CD4-positive, alpha-beta T cell (primary cell): ENCODE measurements at regions not wholly inside any gene's neighbourhood (a gene's known extent, or its start where the extent isn't known, plus 50 kb on each side); places are given as distances from the start of the nearest gene placed in this dataset.

Experiments used
- ATAC-seq: fragments of 200-7000 bp; cut with Tn5 transposase; one replicate; pipeline ENCODE4 v1.10.0; 2022; ENCODE audit warnings: mild to moderate bottlenecking; ENCODE audit not compliant: poor library complexity
- CTCF ChIA-PET: fragments of 350-600 bp; sonication (Branson Sonifier 250); formaldehyde crosslinking; loops from one replicate; lab custom pipeline; 2021; ENCODE audit warnings: antibody characterized with exemption, inconsistent platforms; lab: Charles Lee
- POLR2A ChIA-PET: fragments of 350-600 bp; sonication (Branson Sonifier 250); formaldehyde crosslinking; loops from one replicate; lab custom pipeline; 2021; ENCODE audit warnings: antibody characterized with exemption, inconsistent platforms; lab: Charles Lee
- DNase-seq, 14 experiments: peaks; one replicate each; pipeline ENCODE4 v3.0.0-alpha.2; 2013 to 2020; ENCODE audit warnings: mixed read lengths in 2 of 14
- H3K27ac ChIP-seq, 2 donors: one replicate each; pipeline versions ENCODE4 v1.5.1 to v1.7.0; 2013; ENCODE audit warnings: low read length in 2 of 2, low read depth in 1 of 2, mild to moderate bottlenecking in 1 of 2
- H3K27me3 ChIP-seq, 2 experiments: 1 replicate in 1 of 2; 2 replicates in 1 of 2; pipeline versions ENCODE4 v1.6.1 to v1.7.0; 2013; ENCODE audit warnings: low read length in 2 of 2, control low read depth in 1 of 2, mild to moderate bottlenecking in 1 of 2, moderate library complexity in 1 of 2; ENCODE audit not compliant: insufficient read depth in 2 of 2, control insufficient read depth in 1 of 2
- H3K36me3 ChIP-seq: one replicate; pipeline ENCODE4 v1.6.1; 2013; ENCODE audit warnings: low read length, control low read depth; ENCODE audit not compliant: insufficient read depth
- H3K4me1 ChIP-seq: one replicate; pipeline ENCODE4 v1.6.1; 2013; ENCODE audit warnings: low read length, control low read depth; ENCODE audit not compliant: insufficient read depth
- H3K4me3 ChIP-seq: one replicate; pipeline ENCODE4 v1.5.1; 2013; ENCODE audit warnings: mild to moderate bottlenecking, low read length, moderate library complexity
- H3K9me3 ChIP-seq, 2 experiments: 1 replicate in 1 of 2; 2 replicates in 1 of 2; pipeline versions ENCODE4 v1.6.1 to v1.7.0; 2013; ENCODE audit warnings: low read length in 2 of 2, mild to moderate bottlenecking in 2 of 2, control low read depth in 1 of 2, moderate library complexity in 1 of 2; ENCODE audit not compliant: control insufficient read depth in 1 of 2, insufficient read depth in 1 of 2
- H3K27ac Mint-ChIP-seq: one replicate; pipeline ENCODE4 v1.8.0; 2020; ENCODE audit warnings: mixed read lengths
- H3K27me3 Mint-ChIP-seq: one replicate; pipeline ENCODE4 v1.8.0; 2021; ENCODE audit warnings: mixed read lengths
- H3K36me3 Mint-ChIP-seq: one replicate; pipeline ENCODE4 v1.8.0; 2021; ENCODE audit warnings: low read depth, mixed read lengths
- H3K4me1 Mint-ChIP-seq: one replicate; pipeline ENCODE4 v1.8.0; 2021; ENCODE audit warnings: low read depth, mixed read lengths
- H3K4me3 Mint-ChIP-seq: one replicate; pipeline ENCODE4 v1.8.0; 2020; ENCODE audit warnings: mild to moderate bottlenecking, mixed read lengths
- H3K9me3 Mint-ChIP-seq: one replicate; pipeline ENCODE4 v1.8.0; 2020; ENCODE audit warnings: mixed read lengths
- CTCF ChIP-seq: fragments of 200-600 bp; IDR thresholded peaks from one replicate; pipeline ENCODE4 v1.8.0; 2022; ENCODE audit warnings: antibody characterized with exemption, mild to moderate bottlenecking
- intact Hi-C, 2 experiments: fragments of 100-400 bp; cut with DNase I in 1 of 2; cut with micrococcal nuclease in 1 of 2; formaldehyde crosslinking; loops; one replicate each; pipeline versions ENCODE4 v1.15.1 to v1.9.0; 2023 to 2025; cut with DNase I, micrococcal nuclease

- no peaks in the 10 kb centered on the region for H3K36me3 ChIP-seq
- no peak overlapping the region for H3K4me3 ChIP-seq
- H3K27ac ChIP-seq = no peak overlapping the region
- no peaks in the 10 kb centered on the region for H3K27me3 ChIP-seq
- peaks cover 4 to 16% of the 10 kb centered on the region in 2 experiments for H3K9me3 ChIP-seq
- Mint-ChIP-seq H3K9me3 (peaks cover 8% of the 10 kb centered on the region), H3K36me3 (no peaks in the 10 kb centered on the region), H3K27me3 (no peaks in the 10 kb centered on the region), H3K27ac (no peak overlapping the region), H3K4me3 (no peak overlapping the region), H3K4me1 (no peaks in the 10 kb centered on the region)
- DNase-seq (no peak), ATAC-seq (no peak)
- H3K4me1 ChIP-seq = no peaks in the 10 kb centered on the region
- TF ChIP-seq CTCF = no peak
- ChIA-PET CTCF (no interaction called here), POLR2A (no interaction called here)
- intact Hi-C loops = no loop called here
These were observed 1159.5 kb upstream of the AUTS2 start for GRCh38 chr7:68438811-68439210.

GRCh38 chr7:68439897-68440296, 1158.4 kb upstream of the AUTS2 start:
- H3K27me3 Mint-ChIP-seq = no peaks in the 10 kb centered on the region
- H3K27ac ChIP-seq = no peak overlapping the region
- H3K9me3 ChIP-seq = peaks cover 0 to 14% of the 10 kb centered on the region in 2 experiments
- peaks cover 12% of the 10 kb centered on the region for H3K9me3 Mint-ChIP-seq
- H3K36me3 ChIP-seq = no peaks in the 10 kb centered on the region
- no peak overlapping the region for H3K27ac Mint-ChIP-seq
- DNase-seq = no peak
- no peaks in the 10 kb centered on the region for H3K4me1 ChIP-seq
- no peaks in the 10 kb centered on the region for H3K27me3 ChIP-seq
- no peak for ATAC-seq
- TF ChIP-seq CTCF = no peak
- H3K4me3 Mint-ChIP-seq = no peak overlapping the region
- no peaks in the 10 kb centered on the region for H3K4me1 Mint-ChIP-seq
- intact Hi-C loops = no loop called here
- no peaks in the 10 kb centered on the region for H3K36me3 Mint-ChIP-seq
- ChIA-PET CTCF (no interaction called here), POLR2A (no interaction called here)
- no peak overlapping the region for H3K4me3 ChIP-seq

GRCh38 chr7:68440866-68441265, 1157.4 kb upstream of the AUTS2 start:
- Mint-ChIP-seq H3K9me3 (peaks cover 14% of the 10 kb centered on the region), H3K36me3 (no peaks in the 10 kb centered on the region), H3K4me1 (no peaks in the 10 kb centered on the region), H3K27me3 (no peaks in the 10 kb centered on the region), H3K27ac (no peak overlapping the region), H3K4me3 (no peak overlapping the region)
- ATAC-seq (no peak), DNase-seq (no peak)
- ChIA-PET POLR2A (no interaction called here), CTCF (no interaction called here)
- TF ChIP-seq CTCF = no peak
- Histone ChIP-seq H3K9me3 (peaks cover 0 to 13% of the 10 kb centered on the region in 2 experiments), H3K4me3 (no peak overlapping the region), H3K27ac (no peak overlapping the region), H3K36me3 (no peaks in the 10 kb centered on the region), H3K4me1 (no peaks in the 10 kb centered on the region), H3K27me3 (no peaks in the 10 kb centered on the region)
- intact Hi-C loops = no loop called here
